MCF 10A (cell line): ENCODE measurements at regions not wholly inside any gene's neighbourhood (a gene's known extent, or its start where the extent isn't known, plus 50 kb on each side); places are given as distances from the start of the nearest gene placed in this dataset.

ENCODE experiments used
- BruUV-seq: library from RNA; stranded (reverse); fragments of 400-500 nt; replicated peaks from 2 replicates; lab custom pipeline; 2021; lab: Mats Ljungman, UMichigan
- CTCF ChIA-PET: fragments of 300-600 bp; sonication (Branson Sonifier 250); formaldehyde crosslinking; extraction: SDS; loops from one replicate; lab custom pipeline; 2021; ENCODE audit warnings: antibody characterized with exemption, inconsistent platforms; lab: Yijun Ruan, JAX
- POLR2A ChIA-PET: fragments of 300-600, 350-650 bp; sonication (Branson Sonifier 250); formaldehyde crosslinking; extraction: SDS; loops from one replicate; lab custom pipeline; 2020; ENCODE audit warnings: antibody characterized with exemption, inconsistent platforms; lab: Yijun Ruan, JAX
- DNase-seq: peaks from one replicate; pipeline ENCODE4 v3.0.0-alpha.2; 2018; ENCODE audit not compliant: unreplicated experiment
- H3K27ac Mint-ChIP-seq: one replicate; pipeline ENCODE4 v1.8.0; 2022; ENCODE audit warnings: mild to moderate bottlenecking, low read depth, mixed read lengths; ENCODE audit not compliant: unreplicated experiment
- H3K27me3 Mint-ChIP-seq: one replicate; pipeline ENCODE4 v1.8.0; 2022; ENCODE audit warnings: mixed read lengths; ENCODE audit not compliant: insufficient read depth, unreplicated experiment
- H3K36me3 Mint-ChIP-seq: one replicate; pipeline ENCODE4 v1.8.0; 2022; ENCODE audit warnings: mild to moderate bottlenecking, moderate library complexity, mixed read lengths; ENCODE audit not compliant: insufficient read depth, unreplicated experiment
- H3K4me1 Mint-ChIP-seq: one replicate; pipeline ENCODE4 v1.8.0; 2022; ENCODE audit warnings: mixed read lengths; ENCODE audit not compliant: insufficient read depth, unreplicated experiment
- H3K4me3 Mint-ChIP-seq: one replicate; pipeline ENCODE4 v1.8.0; 2022; ENCODE audit warnings: mild to moderate bottlenecking, moderate library complexity, mixed read lengths; ENCODE audit not compliant: unreplicated experiment
- H3K9me3 Mint-ChIP-seq: one replicate; pipeline ENCODE4 v1.8.0; 2022; ENCODE audit warnings: mixed read lengths; ENCODE audit not compliant: unreplicated experiment
- intact Hi-C: fragments of 100-400 bp; cut with micrococcal nuclease; formaldehyde crosslinking; loops from 2 replicates; pipeline ENCODE4 v1.14.1; 2022
- TF ChIP-seq, protein P1 (sequence below): fragments of 200-600 bp; IDR thresholded peaks from one replicate; pipeline ENCODE4 v1.8.0; 2022; ENCODE audit warnings: antibody characterized with exemption, mild to moderate bottlenecking; ENCODE audit not compliant: unreplicated experiment

GRCh38 chr14:26379951-26380350, 217.9 kb downstream of the NOVA1 start:
- H3K4me3 Mint-ChIP-seq, result no peak overlapping the region
- DNase-seq, result no peak
- POLR2A ChIA-PET, result no interaction called here
- TF ChIP-seq, protein P1, sequence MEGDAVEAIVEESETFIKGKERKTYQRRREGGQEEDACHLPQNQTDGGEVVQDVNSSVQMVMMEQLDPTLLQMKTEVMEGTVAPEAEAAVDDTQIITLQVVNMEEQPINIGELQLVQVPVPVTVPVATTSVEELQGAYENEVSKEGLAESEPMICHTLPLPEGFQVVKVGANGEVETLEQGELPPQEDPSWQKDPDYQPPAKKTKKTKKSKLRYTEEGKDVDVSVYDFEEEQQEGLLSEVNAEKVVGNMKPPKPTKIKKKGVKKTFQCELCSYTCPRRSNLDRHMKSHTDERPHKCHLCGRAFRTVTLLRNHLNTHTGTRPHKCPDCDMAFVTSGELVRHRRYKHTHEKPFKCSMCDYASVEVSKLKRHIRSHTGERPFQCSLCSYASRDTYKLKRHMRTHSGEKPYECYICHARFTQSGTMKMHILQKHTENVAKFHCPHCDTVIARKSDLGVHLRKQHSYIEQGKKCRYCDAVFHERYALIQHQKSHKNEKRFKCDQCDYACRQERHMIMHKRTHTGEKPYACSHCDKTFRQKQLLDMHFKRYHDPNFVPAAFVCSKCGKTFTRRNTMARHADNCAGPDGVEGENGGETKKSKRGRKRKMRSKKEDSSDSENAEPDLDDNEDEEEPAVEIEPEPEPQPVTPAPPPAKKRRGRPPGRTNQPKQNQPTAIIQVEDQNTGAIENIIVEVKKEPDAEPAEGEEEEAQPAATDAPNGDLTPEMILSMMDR, result no peak
- CTCF ChIA-PET, result no interaction called here
- no peak overlapping the region for H3K27ac Mint-ChIP-seq
- no peaks in the 10 kb centered on the region for H3K36me3 Mint-ChIP-seq
- BruUV-seq, result no TSS peak
- H3K9me3 Mint-ChIP-seq, result no peaks in the 10 kb centered on the region
- H3K27me3 Mint-ChIP-seq, result no peaks in the 10 kb centered on the region
- intact Hi-C loops, result no loop called here
- H3K4me1 Mint-ChIP-seq, result no peaks in the 10 kb centered on the region

GRCh38 chr14:26377150-26377549, 220.7 kb downstream of the NOVA1 start:
- no peak for DNase-seq
- ChIA-PET POLR2A (no interaction called here), CTCF (interaction anchor here (0.9 to 1.1 kb wide), 2 partner anchors 16 to 240 kb away, joined by 3 read pairs; no protein-coding TSS in a partner anchor)
- intact Hi-C loops, result no loop called here
- Mint-ChIP-seq H3K4me3 (no peak overlapping the region), H3K4me1 (no peaks in the 10 kb centered on the region), H3K27ac (no peak overlapping the region), H3K36me3 (no peaks in the 10 kb centered on the region), H3K27me3 (no peaks in the 10 kb centered on the region), H3K9me3 (peaks cover 8% of the 10 kb centered on the region)
- TF ChIP-seq, protein P1, result no peak
- BruUV-seq, result no TSS peak

DNA sequence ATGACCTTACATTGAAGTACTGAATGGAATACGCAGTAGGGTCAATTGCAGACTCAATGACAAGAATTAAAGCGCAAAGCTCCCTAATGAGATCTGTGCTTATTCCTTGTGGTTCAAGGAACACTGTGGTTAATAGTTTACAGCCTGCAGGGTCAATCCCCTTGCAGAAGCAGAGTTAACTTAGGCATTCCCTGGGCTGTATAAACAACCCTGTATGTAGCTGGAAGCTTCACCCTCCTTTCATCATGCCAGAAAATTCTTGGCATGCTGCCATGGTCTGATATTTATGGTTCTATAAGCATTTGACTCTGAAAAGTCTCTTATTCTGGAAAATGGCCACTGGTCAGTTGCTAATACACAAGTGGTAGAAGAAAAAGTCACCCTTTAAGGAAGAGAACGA, 227.7 kb downstream of the NOVA1 start:
- ChIA-PET CTCF (interaction anchor here (0.7 to 1.2 kb wide), 2 partner anchors 110 to 233 kb away, joined by 3 to 4 read pairs; no protein-coding TSS in a partner anchor), POLR2A (no interaction called here)
- intact Hi-C loops, result no loop called here
- H3K36me3 Mint-ChIP-seq, result no peaks in the 10 kb centered on the region
- no peak overlapping the region for H3K27ac Mint-ChIP-seq
- no peaks in the 10 kb centered on the region for H3K4me1 Mint-ChIP-seq
- H3K9me3 Mint-ChIP-seq, result peaks cover 8% of the 10 kb centered on the region
- DNase-seq, result no peak
- TF ChIP-seq, protein P1, result no peak
- BruUV-seq, result no TSS peak
- H3K27me3 Mint-ChIP-seq, result no peaks in the 10 kb centered on the region
- H3K4me3 Mint-ChIP-seq, result no peak overlapping the region

- no peak for DNase-seq
- TF ChIP-seq, protein P1, result no peak
- H3K27me3 Mint-ChIP-seq, result no peaks in the 10 kb centered on the region
- POLR2A ChIA-PET, result no interaction called here
- BruUV-seq, result no TSS peak
- H3K9me3 Mint-ChIP-seq, result no peaks in the 10 kb centered on the region
- no peak overlapping the region for H3K4me3 Mint-ChIP-seq
- CTCF ChIA-PET, result no interaction called here
- intact Hi-C loops, result no loop called here
- no peaks in the 10 kb centered on the region for H3K36me3 Mint-ChIP-seq
- H3K27ac Mint-ChIP-seq, result no peak overlapping the region
- H3K4me1 Mint-ChIP-seq, result no peaks in the 10 kb centered on the region
Observed at GRCh38 chr14:26363689-26364088, 234.1 kb downstream of the NOVA1 start.
